ENCODE measurements at regions not wholly inside any gene's neighbourhood (a gene's known extent, or its start where the extent isn't known, plus 50 kb on each side); places are given as distances from the start of the nearest gene placed in this dataset.

DNA sequence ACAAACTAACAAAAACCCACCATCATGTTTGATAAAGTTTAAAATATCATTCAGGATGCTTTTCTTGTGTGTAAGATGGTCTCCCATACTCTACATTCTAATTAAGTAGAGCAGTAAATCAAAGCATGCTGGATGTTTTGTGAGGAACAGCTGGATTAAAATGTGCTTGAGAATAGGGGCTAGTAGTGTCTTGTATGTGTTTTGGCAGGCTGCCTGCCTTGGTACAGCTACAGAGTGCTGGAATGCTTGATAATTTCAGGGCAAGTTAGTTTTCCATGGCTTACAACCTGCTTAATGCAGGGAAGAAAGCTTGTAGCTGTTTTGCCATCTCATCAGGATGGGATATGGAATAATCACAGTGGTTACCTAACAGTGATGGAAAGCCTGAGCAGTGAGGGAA lies 636.6 kb upstream of the MMS22L start:
- Histone ChIP-seq H3K27me3 (ENCODE audit: insufficient read depth) (no peaks in the 10 kb centered on the region), H3K9ac (no peak overlapping the region), H3K27ac (ENCODE audit: low read depth in 2 of 2, low read length in 1 of 2) (no peak overlapping the region), H3K79me2 (ENCODE audit: insufficient read depth) (no peaks in the 10 kb centered on the region), H3K9me3 (no peaks in the 10 kb centered on the region), H4K20me1 (ENCODE audit: insufficient read depth) (no peaks in the 10 kb centered on the region), H3K4me2 (no peak overlapping the region), H3F3A (replicated peaks; ENCODE audit: insufficient read depth) (no peaks in the 10 kb centered on the region), H3K9me2 (no peaks in the 10 kb centered on the region), H3K36me3 (replicated peaks in 1 of 2; ENCODE audit: control insufficient read depth in 1 of 2, insufficient read depth in 2 of 2, low read length in 1 of 2) (no peaks in the 10 kb centered on the region), H3K4me1 (ENCODE audit: control insufficient read depth in 1 of 2, insufficient read depth in 2 of 2, low read depth in 1 of 2, low read length in 1 of 2) (peaks cover 0 to 4% of the 10 kb centered on the region in 2 experiments; a peak in 2 of 4 replicates), H3K4me3 (ENCODE audit: low read depth in 2 of 2, low read length in 1 of 2) (no peak overlapping the region), H2AFZ (ENCODE audit: low read depth) (no peak overlapping the region)
- DNase-seq, result no peak
- ChIA-PET CTCF (interaction anchor here (1.2 kb wide), 1 partner anchor 333 kb away, joined by 3 read pairs; no protein-coding TSS in a partner anchor), POLR2A (no interaction called here)
- TF ChIP-seq EZH2phosphoT487 (IDR thresholded peaks at IDR 0.05; ENCODE audit: borderline replicate concordance, low read depth), result no peak
- TF ChIP-seq, protein P1, sequence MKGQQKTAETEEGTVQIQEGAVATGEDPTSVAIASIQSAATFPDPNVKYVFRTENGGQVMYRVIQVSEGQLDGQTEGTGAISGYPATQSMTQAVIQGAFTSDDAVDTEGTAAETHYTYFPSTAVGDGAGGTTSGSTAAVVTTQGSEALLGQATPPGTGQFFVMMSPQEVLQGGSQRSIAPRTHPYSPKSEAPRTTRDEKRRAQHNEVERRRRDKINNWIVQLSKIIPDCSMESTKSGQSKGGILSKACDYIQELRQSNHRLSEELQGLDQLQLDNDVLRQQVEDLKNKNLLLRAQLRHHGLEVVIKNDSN (IDR thresholded peaks at IDR 0.05; ENCODE audit: borderline replicate concordance, low read depth), result no peak
- no peak for TF ChIP-seq GABPA (IDR thresholded peaks at IDR 0.05; ENCODE audit: low read depth)
- no peak for TF ChIP-seq RAD21 (IDR thresholded peaks at IDR 0.05; ENCODE audit: low read length)
- TF ChIP-seq, protein P2, sequence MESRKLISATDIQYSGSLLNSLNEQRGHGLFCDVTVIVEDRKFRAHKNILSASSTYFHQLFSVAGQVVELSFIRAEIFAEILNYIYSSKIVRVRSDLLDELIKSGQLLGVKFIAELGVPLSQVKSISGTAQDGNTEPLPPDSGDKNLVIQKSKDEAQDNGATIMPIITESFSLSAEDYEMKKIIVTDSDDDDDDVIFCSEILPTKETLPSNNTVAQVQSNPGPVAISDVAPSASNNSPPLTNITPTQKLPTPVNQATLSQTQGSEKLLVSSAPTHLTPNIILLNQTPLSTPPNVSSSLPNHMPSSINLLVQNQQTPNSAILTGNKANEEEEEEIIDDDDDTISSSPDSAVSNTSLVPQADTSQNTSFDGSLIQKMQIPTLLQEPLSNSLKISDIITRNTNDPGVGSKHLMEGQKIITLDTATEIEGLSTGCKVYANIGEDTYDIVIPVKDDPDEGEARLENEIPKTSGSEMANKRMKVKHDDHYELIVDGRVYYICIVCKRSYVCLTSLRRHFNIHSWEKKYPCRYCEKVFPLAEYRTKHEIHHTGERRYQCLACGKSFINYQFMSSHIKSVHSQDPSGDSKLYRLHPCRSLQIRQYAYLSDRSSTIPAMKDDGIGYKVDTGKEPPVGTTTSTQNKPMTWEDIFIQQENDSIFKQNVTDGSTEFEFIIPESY (IDR thresholded peaks at IDR 0.05; ENCODE audit: borderline replicate concordance, low read depth), result no peak
- TF ChIP-seq FOXJ3 (CRISPR knock-in tag; IDR thresholded peaks at IDR 0.05), result no peak
- TF ChIP-seq RXRA (IDR thresholded peaks at IDR 0.05; ENCODE audit: borderline replicate concordance, low read depth), result no peak
- TF ChIP-seq, protein P3, sequence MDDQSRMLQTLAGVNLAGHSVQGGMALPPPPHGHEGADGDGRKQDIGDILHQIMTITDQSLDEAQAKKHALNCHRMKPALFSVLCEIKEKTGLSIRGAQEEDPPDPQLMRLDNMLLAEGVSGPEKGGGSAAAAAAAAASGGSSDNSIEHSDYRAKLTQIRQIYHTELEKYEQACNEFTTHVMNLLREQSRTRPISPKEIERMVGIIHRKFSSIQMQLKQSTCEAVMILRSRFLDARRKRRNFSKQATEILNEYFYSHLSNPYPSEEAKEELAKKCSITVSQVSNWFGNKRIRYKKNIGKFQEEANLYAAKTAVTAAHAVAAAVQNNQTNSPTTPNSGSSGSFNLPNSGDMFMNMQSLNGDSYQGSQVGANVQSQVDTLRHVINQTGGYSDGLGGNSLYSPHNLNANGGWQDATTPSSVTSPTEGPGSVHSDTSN (IDR thresholded peaks at IDR 0.05), result no peak
- no peak for TF ChIP-seq RFX5 (IDR thresholded peaks at IDR 0.05; ENCODE audit: low read length)
- TF ChIP-seq TAF1 (IDR thresholded peaks at IDR 0.05; ENCODE audit: borderline replicate concordance, low read depth, low read length), result no peak
- TF ChIP-seq YY1 (IDR thresholded peaks at IDR 0.05; ENCODE audit: low read depth), result no peak
- no peak for TF ChIP-seq FOXM1 (IDR thresholded peaks at IDR 0.05; ENCODE audit: low read depth)
- TF ChIP-seq, protein P4, sequence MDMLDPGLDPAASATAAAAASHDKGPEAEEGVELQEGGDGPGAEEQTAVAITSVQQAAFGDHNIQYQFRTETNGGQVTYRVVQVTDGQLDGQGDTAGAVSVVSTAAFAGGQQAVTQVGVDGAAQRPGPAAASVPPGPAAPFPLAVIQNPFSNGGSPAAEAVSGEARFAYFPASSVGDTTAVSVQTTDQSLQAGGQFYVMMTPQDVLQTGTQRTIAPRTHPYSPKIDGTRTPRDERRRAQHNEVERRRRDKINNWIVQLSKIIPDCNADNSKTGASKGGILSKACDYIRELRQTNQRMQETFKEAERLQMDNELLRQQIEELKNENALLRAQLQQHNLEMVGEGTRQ (IDR thresholded peaks at IDR 0.05; ENCODE audit: borderline replicate concordance, low read depth, low read length), result no peak
- no peak for TF ChIP-seq FOSL2 (IDR thresholded peaks at IDR 0.05; ENCODE audit: borderline replicate concordance, low read depth)
- TF ChIP-seq, protein P5, sequence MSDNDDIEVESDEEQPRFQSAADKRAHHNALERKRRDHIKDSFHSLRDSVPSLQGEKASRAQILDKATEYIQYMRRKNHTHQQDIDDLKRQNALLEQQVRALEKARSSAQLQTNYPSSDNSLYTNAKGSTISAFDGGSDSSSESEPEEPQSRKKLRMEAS (IDR thresholded peaks at IDR 0.05; ENCODE audit: low read depth), result no peak
- TF ChIP-seq POLR2AphosphoS5 (IDR thresholded peaks at IDR 0.05; ENCODE audit: low read depth, low read length), result no peak
- no peak for TF ChIP-seq TEAD4 (IDR thresholded peaks at IDR 0.05; ENCODE audit: borderline replicate concordance, insufficient read depth)
- TF ChIP-seq NRF1 (IDR thresholded peaks at IDR 0.05; ENCODE audit: low read depth, low read length), result no peak
- no peak for TF ChIP-seq MEF2A (IDR thresholded peaks at IDR 0.05; ENCODE audit: borderline replicate concordance, low read depth)
